ENCODE measurements at regions not wholly inside any gene's neighbourhood (a gene's known extent, or its start where the extent isn't known, plus 50 kb on each side); places are given as distances from the start of the nearest gene placed in this dataset.
"Not testable (repeated sequence)": the region's sequence is repeated elsewhere in the genome, so short reads cannot be mapped to it uniquely, and the experiment has no call there.

DNA sequence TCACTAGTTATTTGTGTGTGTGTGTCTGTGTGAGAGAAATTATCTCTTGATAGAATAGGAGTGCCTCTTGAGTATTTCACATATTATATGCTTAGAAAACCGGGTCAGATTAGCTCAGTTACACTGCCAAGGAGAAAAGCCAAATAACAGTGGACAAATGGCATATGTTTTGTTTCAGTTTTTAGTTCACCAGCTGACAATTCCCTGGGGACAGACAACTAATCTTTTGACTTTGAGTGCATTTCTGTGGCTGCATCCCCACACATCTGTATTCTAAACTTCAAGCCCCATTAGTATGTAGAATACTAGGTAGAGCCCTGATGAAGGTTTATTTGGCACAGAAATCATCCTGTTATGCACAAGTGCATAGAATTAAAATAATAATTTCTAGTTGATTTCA, 227.7 kb upstream of the CNTN3 start:
- no peak overlapping the region for H3K4me3 ChIP-seq
- TF ChIP-seq, protein P1, sequence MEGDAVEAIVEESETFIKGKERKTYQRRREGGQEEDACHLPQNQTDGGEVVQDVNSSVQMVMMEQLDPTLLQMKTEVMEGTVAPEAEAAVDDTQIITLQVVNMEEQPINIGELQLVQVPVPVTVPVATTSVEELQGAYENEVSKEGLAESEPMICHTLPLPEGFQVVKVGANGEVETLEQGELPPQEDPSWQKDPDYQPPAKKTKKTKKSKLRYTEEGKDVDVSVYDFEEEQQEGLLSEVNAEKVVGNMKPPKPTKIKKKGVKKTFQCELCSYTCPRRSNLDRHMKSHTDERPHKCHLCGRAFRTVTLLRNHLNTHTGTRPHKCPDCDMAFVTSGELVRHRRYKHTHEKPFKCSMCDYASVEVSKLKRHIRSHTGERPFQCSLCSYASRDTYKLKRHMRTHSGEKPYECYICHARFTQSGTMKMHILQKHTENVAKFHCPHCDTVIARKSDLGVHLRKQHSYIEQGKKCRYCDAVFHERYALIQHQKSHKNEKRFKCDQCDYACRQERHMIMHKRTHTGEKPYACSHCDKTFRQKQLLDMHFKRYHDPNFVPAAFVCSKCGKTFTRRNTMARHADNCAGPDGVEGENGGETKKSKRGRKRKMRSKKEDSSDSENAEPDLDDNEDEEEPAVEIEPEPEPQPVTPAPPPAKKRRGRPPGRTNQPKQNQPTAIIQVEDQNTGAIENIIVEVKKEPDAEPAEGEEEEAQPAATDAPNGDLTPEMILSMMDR (IDR thresholded peaks at IDR 0.05) = no peak
- no peak for ATAC-seq
- H3K4me1 ChIP-seq = no peaks in the 10 kb centered on the region
- H3K27ac ChIP-seq = no peak overlapping the region
- H3K9me3 ChIP-seq = no peaks in the 10 kb centered on the region
- no peak for DNase-seq
- intact Hi-C loops (cut with DNase I) = no loop called here
- WGBS, 4 donors = 23 to 41% (median 33%) methylated on average over 1 of the region's 1 CpG
- H3K36me3 ChIP-seq = no peaks in the 10 kb centered on the region
- no peaks in the 10 kb centered on the region for H3K27me3 ChIP-seq

DNA sequence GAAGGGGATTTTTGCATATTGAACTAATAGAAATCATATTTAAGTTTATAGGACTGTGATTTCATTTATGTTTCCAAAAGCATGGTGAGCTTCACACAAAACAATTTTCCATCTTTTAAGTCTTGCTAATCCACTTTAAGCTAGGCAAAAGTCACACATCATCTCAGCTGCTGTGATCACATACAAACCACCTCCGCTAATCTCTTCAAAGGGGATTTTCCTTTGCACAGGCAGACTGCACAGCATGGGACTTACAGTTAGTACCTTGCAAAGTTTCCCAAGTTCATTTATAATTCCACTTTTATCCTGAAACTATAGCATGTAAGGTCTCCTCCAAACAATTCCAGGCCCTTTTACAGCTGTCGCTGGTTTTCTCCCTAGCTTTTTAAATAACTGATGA, 225.1 kb upstream of the CNTN3 start:
- Histone ChIP-seq H3K27ac (no peak overlapping the region), H3K4me1 (no peaks in the 10 kb centered on the region), H3K27me3 (no peaks in the 10 kb centered on the region), H3K36me3 (no peaks in the 10 kb centered on the region), H3K9me3 (no peaks in the 10 kb centered on the region), H3K4me3 (no peak overlapping the region)
- DNase-seq (no peak), ATAC-seq (no peak)
- WGBS, 4 donors = 82 to 89% (median 85%) methylated on average over 2 of the region's 2 CpGs
- no peak for TF ChIP-seq POLR2A (IDR thresholded peaks at IDR 0.05)
- TF ChIP-seq, protein P1 (IDR thresholded peaks at IDR 0.05) = no peak
- intact Hi-C loops (cut with DNase I) = no loop called here

DNA sequence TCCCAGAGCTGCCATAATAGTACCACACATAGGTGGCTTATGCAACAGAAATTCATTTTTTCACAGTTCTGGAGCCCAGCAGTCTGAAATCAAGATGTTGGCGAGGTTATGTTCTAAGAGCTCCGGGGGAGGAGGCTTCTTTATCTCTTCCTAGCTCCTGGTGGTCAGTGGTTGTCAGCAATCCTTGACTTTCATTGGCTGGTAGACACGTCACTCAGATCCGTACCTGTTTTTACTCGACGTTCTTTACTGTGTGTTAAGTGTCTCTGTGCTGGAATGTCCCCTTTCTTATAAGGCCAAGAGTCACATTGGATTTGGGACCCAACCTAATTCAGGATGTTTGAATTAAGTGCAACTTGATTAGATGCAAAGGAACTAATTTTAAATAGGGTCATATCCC, 218.5 kb upstream of the CNTN3 start:
- H3K4me1 ChIP-seq = no peaks in the 10 kb centered on the region
- TF ChIP-seq, protein P1 (IDR thresholded peaks at IDR 0.05) = no peak
- no peak for TF ChIP-seq POLR2A (IDR thresholded peaks at IDR 0.05)
- H3K4me3 ChIP-seq = no peak overlapping the region
- no peak for DNase-seq
- no peaks in the 10 kb centered on the region for H3K27me3 ChIP-seq
- WGBS, 4 donors = 66 to 74% (median 71%) methylated on average over 6 of the region's 6 CpGs
- H3K9me3 ChIP-seq = no peaks in the 10 kb centered on the region
- ATAC-seq = no peak
- no peaks in the 10 kb centered on the region for H3K36me3 ChIP-seq
- intact Hi-C loops (cut with DNase I) = no loop called here
- no peak overlapping the region for H3K27ac ChIP-seq

DNA sequence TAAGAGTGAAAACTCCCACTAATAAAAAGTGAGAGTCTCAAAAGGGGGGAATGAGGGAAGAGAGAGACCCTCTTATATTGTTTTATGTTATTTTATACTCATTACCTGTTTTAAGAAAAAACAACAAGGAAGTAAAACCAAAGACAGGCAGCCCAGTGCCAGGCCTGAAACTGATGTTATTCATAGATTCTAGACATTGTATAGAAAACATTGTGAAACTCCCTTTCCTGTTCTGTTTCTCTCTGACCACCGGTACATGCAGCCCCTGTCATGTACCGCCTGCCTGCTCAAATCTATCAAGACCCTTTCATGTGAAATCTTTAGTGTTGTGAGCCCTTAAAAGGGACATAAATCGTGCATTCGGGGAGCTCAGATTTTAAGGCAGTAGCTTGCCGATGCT, 216.4 kb upstream of the CNTN3 start:
- H3K36me3 ChIP-seq; H3K27me3 ChIP-seq; DNase-seq; H3K9me3 ChIP-seq; H3K4me1 ChIP-seq; H3K27ac ChIP-seq; ATAC-seq; H3K4me3 ChIP-seq; intact Hi-C loops (cut with DNase I): not testable (repeated sequence)
- 78 to 82% (median 79%) methylated on average over 5 of the region's 5 CpGs for WGBS, 4 donors

DNA sequence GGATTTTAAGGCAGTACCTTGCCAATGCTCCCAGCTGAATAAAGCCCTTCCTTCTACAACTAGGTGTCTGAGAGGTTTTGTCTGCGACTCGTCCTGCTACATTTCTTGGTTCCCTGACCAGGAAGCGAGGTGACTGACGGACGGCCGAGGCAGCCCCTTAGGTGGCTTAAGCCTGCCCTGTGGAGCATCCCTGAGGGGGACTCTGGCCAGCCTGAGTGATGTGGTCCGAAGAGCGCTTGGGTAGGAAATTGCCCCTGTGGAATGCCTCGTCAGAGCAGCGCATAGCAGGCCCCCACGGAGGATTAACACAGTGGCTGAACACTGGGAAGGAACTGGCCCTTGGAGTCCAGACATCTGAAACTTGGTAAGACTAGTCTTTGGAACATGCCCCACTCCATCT, 210.9 kb upstream of the CNTN3 start:
- 89 to 94% (median 92%) methylated on average over 9 to 11 of the region's 11 CpGs for WGBS, 4 donors
- H3K9me3 ChIP-seq; H3K27me3 ChIP-seq; H3K36me3 ChIP-seq; H3K27ac ChIP-seq; ATAC-seq; H3K4me3 ChIP-seq; H3K4me1 ChIP-seq; intact Hi-C loops (cut with DNase I): not testable (repeated sequence)
- peak in 1 of 5 donors; percentile 26 for DNase-seq
